Calu3 (cell line): ENCODE measurements at regions not wholly inside any gene's neighbourhood (a gene's known extent, or its start where the extent isn't known, plus 50 kb on each side); places are given as distances from the start of the nearest gene placed in this dataset.

Experiments used
- BruUV-seq: library from RNA; stranded (reverse); fragments of 400-500 nt; replicated peaks from 2 replicates; lab custom pipeline; 2021; lab: Mats Ljungman, UMichigan
- CTCF ChIA-PET: fragments of 300-600 bp; sonication (Branson Sonifier 250); formaldehyde crosslinking; loops from one replicate; lab custom pipeline; 2022; ENCODE audit warnings: antibody characterized with exemption; lab: Charles Lee
- DNase-seq: peaks from one replicate; pipeline ENCODE4 v3.0.0; 2022
- H3K27ac Mint-ChIP-seq: one replicate; pipeline ENCODE4 v1.8.0; 2022; ENCODE audit warnings: mixed read lengths; ENCODE audit not compliant: unreplicated experiment
- H3K27me3 Mint-ChIP-seq: one replicate; pipeline ENCODE4 v1.8.0; 2022; ENCODE audit warnings: mixed read lengths; ENCODE audit not compliant: unreplicated experiment
- H3K36me3 Mint-ChIP-seq: one replicate; pipeline ENCODE4 v1.8.0; 2022; ENCODE audit warnings: mild to moderate bottlenecking, moderate library complexity, mixed read lengths; ENCODE audit not compliant: insufficient read depth, unreplicated experiment
- H3K4me1 Mint-ChIP-seq: one replicate; pipeline ENCODE4 v1.8.0; 2022; ENCODE audit warnings: mild to moderate bottlenecking, low read depth, mixed read lengths; ENCODE audit not compliant: unreplicated experiment
- H3K4me3 Mint-ChIP-seq: one replicate; pipeline ENCODE4 v1.8.0; 2022; ENCODE audit warnings: mild to moderate bottlenecking, low read depth, moderate library complexity, mixed read lengths; ENCODE audit not compliant: unreplicated experiment
- H3K9me3 Mint-ChIP-seq: one replicate; pipeline ENCODE4 v1.8.0; 2022; ENCODE audit warnings: low read depth, mixed read lengths; ENCODE audit not compliant: unreplicated experiment
- intact Hi-C: fragments of 100-400 bp; cut with micrococcal nuclease; formaldehyde crosslinking; loops from one replicate; pipeline ENCODE4 v1.10.0; 2022; ENCODE audit not compliant: unreplicated experiment
- TF ChIP-seq, protein P1 (sequence below): fragments of 200-600 bp; IDR thresholded peaks from one replicate; pipeline ENCODE4 v1.8.0; 2022; ENCODE audit warnings: antibody characterized with exemption; ENCODE audit not compliant: unreplicated experiment

DNA sequence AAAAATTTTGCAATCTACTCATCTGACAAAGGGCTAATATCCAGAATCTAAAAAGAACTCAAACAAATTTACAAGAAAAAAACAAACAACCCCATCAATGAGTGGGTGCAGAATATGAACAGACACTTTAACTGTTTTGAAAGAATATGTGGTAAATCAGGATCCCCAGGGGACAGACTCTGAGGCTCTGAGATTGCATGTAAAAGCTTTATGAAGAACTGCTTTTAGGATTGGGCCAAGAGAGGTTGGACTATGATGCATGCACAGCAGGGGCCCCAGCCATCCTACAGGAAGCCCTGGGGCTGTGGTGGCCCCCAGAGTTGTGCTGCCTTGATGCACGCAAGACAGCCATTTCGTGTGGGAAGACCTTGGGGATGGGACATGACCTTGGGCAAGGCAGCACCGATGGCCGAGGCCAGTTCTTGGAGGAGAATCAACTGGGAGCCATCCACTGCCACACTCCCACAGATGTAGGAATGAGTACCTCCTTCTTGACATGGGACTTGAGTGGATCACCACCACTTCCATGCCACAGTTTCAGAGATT is 298.1 kb upstream of the THBS1 start:
- H3K4me1 Mint-ChIP-seq: no peaks in the 10 kb centered on the region
- H3K4me3 Mint-ChIP-seq: no peak overlapping the region
- H3K9me3 Mint-ChIP-seq: peaks cover 5% of the 10 kb centered on the region
- no peaks in the 10 kb centered on the region for H3K27me3 Mint-ChIP-seq
- TF ChIP-seq, protein P1, sequence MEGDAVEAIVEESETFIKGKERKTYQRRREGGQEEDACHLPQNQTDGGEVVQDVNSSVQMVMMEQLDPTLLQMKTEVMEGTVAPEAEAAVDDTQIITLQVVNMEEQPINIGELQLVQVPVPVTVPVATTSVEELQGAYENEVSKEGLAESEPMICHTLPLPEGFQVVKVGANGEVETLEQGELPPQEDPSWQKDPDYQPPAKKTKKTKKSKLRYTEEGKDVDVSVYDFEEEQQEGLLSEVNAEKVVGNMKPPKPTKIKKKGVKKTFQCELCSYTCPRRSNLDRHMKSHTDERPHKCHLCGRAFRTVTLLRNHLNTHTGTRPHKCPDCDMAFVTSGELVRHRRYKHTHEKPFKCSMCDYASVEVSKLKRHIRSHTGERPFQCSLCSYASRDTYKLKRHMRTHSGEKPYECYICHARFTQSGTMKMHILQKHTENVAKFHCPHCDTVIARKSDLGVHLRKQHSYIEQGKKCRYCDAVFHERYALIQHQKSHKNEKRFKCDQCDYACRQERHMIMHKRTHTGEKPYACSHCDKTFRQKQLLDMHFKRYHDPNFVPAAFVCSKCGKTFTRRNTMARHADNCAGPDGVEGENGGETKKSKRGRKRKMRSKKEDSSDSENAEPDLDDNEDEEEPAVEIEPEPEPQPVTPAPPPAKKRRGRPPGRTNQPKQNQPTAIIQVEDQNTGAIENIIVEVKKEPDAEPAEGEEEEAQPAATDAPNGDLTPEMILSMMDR: no peak
- no peak for DNase-seq
- no peak overlapping the region for H3K27ac Mint-ChIP-seq
- CTCF ChIA-PET: no interaction called here
- intact Hi-C loops: no loop called here
- no peaks in the 10 kb centered on the region for H3K36me3 Mint-ChIP-seq
- no TSS peak for BruUV-seq

DNA sequence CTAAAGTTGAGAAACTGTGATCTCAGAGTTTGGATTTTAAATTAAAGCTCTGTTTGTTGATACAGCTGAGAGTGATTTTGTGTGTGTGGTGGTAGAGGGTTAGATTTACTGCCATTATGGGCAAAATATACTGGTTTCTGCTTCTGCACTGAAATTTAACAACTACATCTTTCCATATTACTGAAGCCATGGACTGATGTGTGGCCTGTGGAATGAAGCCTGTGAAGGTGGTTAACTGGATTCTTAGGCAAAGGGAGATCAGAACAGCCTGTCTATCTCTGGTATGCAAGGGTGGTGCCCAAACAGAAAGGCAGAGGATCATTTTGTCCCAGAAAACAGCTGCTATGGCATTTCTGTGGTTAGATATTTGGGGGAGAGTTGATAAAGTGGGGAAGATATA is 297.3 kb upstream of the THBS1 start:
- BruUV-seq: no TSS peak
- H3K4me1 Mint-ChIP-seq: no peaks in the 10 kb centered on the region
- CTCF ChIA-PET: no interaction called here
- no peaks in the 10 kb centered on the region for H3K27me3 Mint-ChIP-seq
- H3K27ac Mint-ChIP-seq: no peak overlapping the region
- peaks cover 2% of the 10 kb centered on the region for H3K9me3 Mint-ChIP-seq
- no peak overlapping the region for H3K4me3 Mint-ChIP-seq
- TF ChIP-seq, protein P1: no peak
- intact Hi-C loops: no loop called here
- no peaks in the 10 kb centered on the region for H3K36me3 Mint-ChIP-seq
- DNase-seq: no peak

DNA sequence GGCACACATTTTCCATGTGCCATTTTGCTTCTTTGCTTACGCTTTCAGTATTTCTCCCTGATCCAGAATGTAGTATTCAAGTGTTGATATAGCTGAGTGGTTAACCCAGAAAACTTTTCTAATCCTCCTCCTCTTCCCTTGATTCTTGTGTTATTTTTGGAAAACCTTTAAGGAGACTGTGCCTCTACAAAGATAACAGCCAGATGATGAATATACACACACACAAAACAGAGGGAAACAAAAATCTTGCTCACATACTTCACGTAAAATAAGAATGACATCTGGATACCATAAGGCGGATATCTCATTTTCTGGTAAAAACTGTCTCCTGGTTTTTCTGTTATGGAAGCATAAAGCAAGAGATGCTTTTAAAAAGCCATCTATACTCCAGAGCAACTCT is 295.8 kb upstream of the THBS1 start:
- Mint-ChIP-seq H3K4me3 (no peak overlapping the region), H3K9me3 (no peaks in the 10 kb centered on the region), H3K27me3 (no peaks in the 10 kb centered on the region), H3K4me1 (no peaks in the 10 kb centered on the region), H3K27ac (no peak overlapping the region), H3K36me3 (no peaks in the 10 kb centered on the region)
- TF ChIP-seq, protein P1: no peak
- intact Hi-C loops: no loop called here
- BruUV-seq: no TSS peak
- CTCF ChIA-PET: no interaction called here
- DNase-seq: no peak

DNA sequence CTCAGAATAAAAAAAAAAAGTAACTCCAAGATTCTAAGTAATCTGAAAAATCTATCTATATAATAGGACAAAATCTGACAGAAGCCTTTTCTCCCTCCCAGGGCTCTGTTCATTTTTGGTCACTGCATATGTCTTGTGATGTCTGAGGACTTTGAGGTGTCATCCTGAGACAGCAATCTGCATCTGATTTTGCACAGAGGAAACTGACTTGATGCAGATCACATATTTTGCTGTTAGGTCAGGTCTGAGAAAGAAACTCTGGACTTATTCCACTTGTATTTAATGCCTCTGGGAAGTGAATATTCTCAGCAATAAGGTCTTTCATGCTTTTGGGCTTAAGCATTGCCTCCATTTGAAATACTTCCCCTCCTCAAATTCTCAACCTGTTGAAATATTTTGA is 295.2 kb upstream of the THBS1 start:
- CTCF ChIA-PET: no interaction called here
- intact Hi-C loops: no loop called here
- Mint-ChIP-seq H3K4me3 (no peak overlapping the region), H3K36me3 (no peaks in the 10 kb centered on the region), H3K4me1 (no peaks in the 10 kb centered on the region), H3K27me3 (no peaks in the 10 kb centered on the region), H3K9me3 (no peaks in the 10 kb centered on the region), H3K27ac (no peak overlapping the region)
- no TSS peak for BruUV-seq
- TF ChIP-seq, protein P1: no peak
- no peak for DNase-seq
